Urothelium cell line (cell line): ENCODE measurements at regions not wholly inside any gene's neighbourhood (a gene's known extent, or its start where the extent isn't known, plus 50 kb on each side); places are given as distances from the start of the nearest gene placed in this dataset.
"Not testable (repeated sequence)": the region's sequence is repeated elsewhere in the genome, so short reads cannot be mapped to it uniquely, and the experiment has no call there.

Source experiments
- DNase-seq: peaks from one replicate; pipeline ENCODE4 v3.0.0; 2011; ENCODE audit warnings: low spot score, mixed read lengths
- FAIRE-seq: peaks from 2 replicates; lab custom pipeline; 2011; peaks lifted over from hg19 to GRCh38; lab: Jason Lieb, UNC

GRCh38 chr9:63813391-63814021 lies 1471.5 kb downstream of the FOXD4L5 start:
- not testable (repeated sequence) for FAIRE-seq, DNase-seq

- DNase-seq, result peak; percentile 53
- not testable (repeated sequence) for FAIRE-seq
Observed at GRCh38 chr9:63812822-63813221, 1472.2 kb downstream of the FOXD4L5 start.

GRCh38 chr9:63804205-63804604 lies 1480.8 kb downstream of the FOXD4L5 start:
- DNase-seq, FAIRE-seq: not testable (repeated sequence)

GRCh38 chr9:63794081-63794685 lies 1490.8 kb downstream of the FOXD4L5 start:
- not testable (repeated sequence) for FAIRE-seq, DNase-seq

GRCh38 chr9:63787454-63787853 lies 1497.6 kb downstream of the FOXD4L5 start:
- FAIRE-seq, result not testable (repeated sequence)

GRCh38 chr9:63785059-63785458 lies 1500.0 kb downstream of the FOXD4L5 start:
- not testable (repeated sequence) for DNase-seq, FAIRE-seq

More at GRCh38 chr9:63787454-63787853, 1497.6 kb downstream of the FOXD4L5 start:
- DNase-seq, result not testable (repeated sequence)

- not testable (repeated sequence) for DNase-seq, FAIRE-seq
Observed at GRCh38 chr9:63784421-63784820, 1500.6 kb downstream of the FOXD4L5 start.

- not testable (repeated sequence) for DNase-seq, FAIRE-seq
Observed at GRCh38 chr9:63781817-63782439, 1503.1 kb downstream of the FOXD4L5 start.

- peak; percentile 41 for DNase-seq
- not testable (repeated sequence) for FAIRE-seq
Observed at GRCh38 chr9:63781390-63781789, 1503.6 kb downstream of the FOXD4L5 start.

GRCh38 chr9:63776220-63776619 lies 1508.8 kb downstream of the FOXD4L5 start:
- not testable (repeated sequence) for DNase-seq

GRCh38 chr9:63775092-63775426 lies 1510.0 kb downstream of the FOXD4L5 start:
- FAIRE-seq, DNase-seq: not testable (repeated sequence)

More at GRCh38 chr9:63776220-63776619, 1508.8 kb downstream of the FOXD4L5 start:
- not testable (repeated sequence) for FAIRE-seq

- FAIRE-seq, DNase-seq: not testable (repeated sequence)
Observed at GRCh38 chr9:63774369-63775091, 1510.5 kb downstream of the FOXD4L5 start.

GRCh38 chr9:63762230-63762629 lies 1522.8 kb downstream of the FOXD4L5 start:
- FAIRE-seq, result not testable (repeated sequence)

GRCh38 chr9:63729021-63729420 lies 1556.0 kb downstream of the FOXD4L5 start:
- not testable (repeated sequence) for FAIRE-seq, DNase-seq

More at GRCh38 chr9:63762230-63762629, 1522.8 kb downstream of the FOXD4L5 start:
- DNase-seq, result not testable (repeated sequence)

GRCh38 chr9:63728287-63728686 lies 1556.7 kb downstream of the FOXD4L5 start:
- FAIRE-seq (no peak), DNase-seq (no peak)

GRCh38 chr9:63708285-63708684 lies 1576.7 kb downstream of the FOXD4L5 start:
- not testable (repeated sequence) for FAIRE-seq, DNase-seq

GRCh38 chr9:63704456-63704855 lies 1580.6 kb downstream of the FOXD4L5 start:
- not testable (repeated sequence) for FAIRE-seq
- DNase-seq, result peak; percentile 1

GRCh38 chr9:63703670-63704069 lies 1581.3 kb downstream of the FOXD4L5 start:
- not testable (repeated sequence) for DNase-seq, FAIRE-seq

GRCh38 chr9:63703138-63703665 lies 1581.8 kb downstream of the FOXD4L5 start:
- FAIRE-seq, DNase-seq: not testable (repeated sequence)
